HG02938 (cell line): ENCODE measurements at regions not wholly inside any gene's neighbourhood (a gene's known extent, or its start where the extent isn't known, plus 50 kb on each side); places are given as distances from the start of the nearest gene placed in this dataset.

Experiments used
- ATAC-seq: cut with Tn5 transposase; IDR thresholded peaks from one replicate; pipeline ENCODE4 v1.9.1; 2021; ENCODE audit warnings: mild to moderate bottlenecking, moderate library complexity; ENCODE audit not compliant: unreplicated experiment

- ATAC-seq, result no peak
Measured at GRCh38 chr18:6465281-6465680, 50.6 kb upstream of the L3MBTL4 start.

GRCh38 chr18:6476190-6476589 is 61.5 kb upstream of the L3MBTL4 start:
- no peak for ATAC-seq

GRCh38 chr18:6476880-6477279 is 62.2 kb upstream of the L3MBTL4 start:
- ATAC-seq, result no peak

- no peak for ATAC-seq
Measured at GRCh38 chr18:6478121-6478520, 63.4 kb upstream of the L3MBTL4 start.

- ATAC-seq, result no peak
Measured at GRCh38 chr18:6479699-6480098, 65.0 kb upstream of the L3MBTL4 start.

GRCh38 chr18:6482198-6482977 is 67.7 kb upstream of the L3MBTL4 start:
- no peak for ATAC-seq

GRCh38 chr18:6484659-6485058 is 69.9 kb upstream of the L3MBTL4 start:
- no peak for ATAC-seq

GRCh38 chr18:6486313-6486712 is 71.6 kb upstream of the L3MBTL4 start:
- ATAC-seq, result no peak

- ATAC-seq, result no peak
Measured at GRCh38 chr18:6486764-6487426, 72.2 kb upstream of the L3MBTL4 start.

GRCh38 chr18:6487968-6488367 is 73.3 kb upstream of the L3MBTL4 start:
- ATAC-seq, result no peak

GRCh38 chr18:6488956-6489355 is 74.2 kb upstream of the L3MBTL4 start:
- ATAC-seq, result no peak

- ATAC-seq, result no peak
Measured at GRCh38 chr18:6489977-6490376, 75.3 kb upstream of the L3MBTL4 start.

- no peak for ATAC-seq
Measured at GRCh38 chr18:6493194-6493593, 78.5 kb upstream of the L3MBTL4 start.

- ATAC-seq, result no peak
Measured at GRCh38 chr18:6495536-6495935, 80.8 kb upstream of the L3MBTL4 start.

GRCh38 chr18:6497543-6497942 is 82.8 kb upstream of the L3MBTL4 start:
- no peak for ATAC-seq

- ATAC-seq, result no peak
Measured at GRCh38 chr18:6498289-6498856, 83.7 kb upstream of the L3MBTL4 start.

- no peak for ATAC-seq
Measured at GRCh38 chr18:6504605-6505497, 90.1 kb upstream of the L3MBTL4 start.

GRCh38 chr18:6505498-6505875 is 90.8 kb upstream of the L3MBTL4 start:
- ATAC-seq, result no peak

GRCh38 chr18:6509417-6509816 is 94.7 kb upstream of the L3MBTL4 start:
- no peak for ATAC-seq

- no peak for ATAC-seq
Measured at GRCh38 chr18:6509832-6510231, 95.1 kb upstream of the L3MBTL4 start.

- no peak for ATAC-seq
Measured at GRCh38 chr18:6520901-6521300, 106.2 kb upstream of the L3MBTL4 start.
